Muscle of back (tissue), 3 donors: ENCODE measurements at regions not wholly inside any gene's neighbourhood (a gene's known extent, or its start where the extent isn't known, plus 50 kb on each side); places are given as distances from the start of the nearest gene placed in this dataset.

ENCODE experiments used
- DNase-seq, 3 donors: peaks; one replicate each; pipeline versions ENCODE4 v3.0.0 to v3.0.0-alpha.2; 2013

- DNase-seq, result no peak
These were observed 55.7 kb downstream of the RTL6 start for GRCh38 chr22:44442186-44442815.

GRCh38 chr22:44441401-44442185 is 56.4 kb downstream of the RTL6 start:
- DNase-seq, result no peak

- no peak for DNase-seq
These were observed 57.5 kb downstream of the RTL6 start for GRCh38 chr22:44440224-44441160.

- no peak for DNase-seq
These were observed 58.4 kb downstream of the RTL6 start for GRCh38 chr22:44439356-44440223.

- no peak for DNase-seq
These were observed 59.4 kb downstream of the RTL6 start for GRCh38 chr22:44438481-44439131.

GRCh38 chr22:44438056-44438455 is 60.0 kb downstream of the RTL6 start:
- DNase-seq, result no peak

- DNase-seq, result no peak
These were observed 60.6 kb downstream of the RTL6 start for GRCh38 chr22:44437216-44438055.

- DNase-seq, result no peak
These were observed 61.3 kb downstream of the RTL6 start for GRCh38 chr22:44436736-44437135.

- DNase-seq, result no peak
These were observed 66.8 kb downstream of the RTL6 start for GRCh38 chr22:44431256-44431655.

- no peak for DNase-seq
These were observed 67.3 kb downstream of the RTL6 start for GRCh38 chr22:44430716-44431115.

GRCh38 chr22:44429941-44430587 is 68.0 kb downstream of the RTL6 start:
- DNase-seq, result no peak

- DNase-seq, result no peak
These were observed 68.8 kb downstream of the RTL6 start for GRCh38 chr22:44428941-44429830.

- DNase-seq, result no peak
These were observed 70.2 kb downstream of the RTL6 start for GRCh38 chr22:44427611-44428470.

- DNase-seq, result no peak
These were observed 71.1 kb downstream of the RTL6 start for GRCh38 chr22:44426981-44427380.

GRCh38 chr22:44425694-44426045 is 72.4 kb downstream of the RTL6 start:
- DNase-seq, result no peak

GRCh38 chr22:44424867-44425693 is 73.0 kb downstream of the RTL6 start:
- no peak for DNase-seq

- DNase-seq, result no peak
These were observed 73.7 kb downstream of the RTL6 start for GRCh38 chr22:44424359-44424682.
